Kasumi-1 (cell line): ENCODE measurements at regions not wholly inside any gene's neighbourhood (a gene's known extent, or its start where the extent isn't known, plus 50 kb on each side); places are given as distances from the start of the nearest gene placed in this dataset.
"Not testable (repeated sequence)": the region's sequence is repeated elsewhere in the genome, so short reads cannot be mapped to it uniquely, and the experiment has no call there.

ENCODE experiments used
- DNase-seq, 2 experiments: peaks; one replicate each; lab custom pipeline; 2025; lab: John Stamatoyannopoulos, UW

DNA sequence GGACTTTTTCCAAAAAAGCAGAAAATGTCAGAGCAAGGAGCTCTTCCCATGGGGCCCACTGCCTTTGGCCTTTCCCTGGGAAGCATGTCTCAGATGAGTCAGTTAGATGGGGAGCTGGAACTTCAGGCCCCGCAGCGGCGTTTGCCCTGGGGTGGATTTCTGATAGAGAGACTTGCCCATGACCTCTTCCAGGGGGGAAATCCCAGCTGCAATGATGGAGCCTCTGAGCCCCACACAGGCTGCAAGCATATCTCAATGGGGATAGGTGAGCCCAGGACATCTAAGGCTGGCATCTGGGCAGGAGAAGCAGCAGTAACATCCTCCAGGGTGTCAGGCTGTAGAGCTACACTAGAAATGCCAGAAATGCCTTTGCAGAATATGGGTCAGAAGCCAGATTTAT, 269.2 kb upstream of the TCERG1L start:
- no peak for DNase-seq

GRCh38 chr10:131581547-131581946, 270.0 kb upstream of the TCERG1L start:
- not testable (repeated sequence) for DNase-seq

DNA sequence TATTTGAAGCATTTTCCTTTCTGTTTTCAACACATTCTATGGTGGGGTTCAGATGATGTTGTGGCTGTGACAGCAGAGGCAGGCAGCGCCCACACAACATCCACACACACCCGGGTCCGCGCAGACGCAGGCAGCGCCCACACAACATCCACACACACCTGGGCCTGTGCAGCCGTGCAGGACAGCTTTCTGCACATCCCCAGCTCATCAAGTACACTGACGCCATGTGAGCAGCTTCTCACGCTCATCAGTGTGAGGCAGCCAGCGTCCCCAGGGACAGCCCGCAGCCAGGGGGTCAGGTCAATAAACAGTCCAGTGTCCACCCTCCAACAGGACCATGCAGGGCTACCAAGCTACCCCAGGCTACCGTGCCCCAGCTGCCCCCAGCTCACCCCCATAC, 272.8 kb upstream of the TCERG1L start:
- no peak for DNase-seq

DNA sequence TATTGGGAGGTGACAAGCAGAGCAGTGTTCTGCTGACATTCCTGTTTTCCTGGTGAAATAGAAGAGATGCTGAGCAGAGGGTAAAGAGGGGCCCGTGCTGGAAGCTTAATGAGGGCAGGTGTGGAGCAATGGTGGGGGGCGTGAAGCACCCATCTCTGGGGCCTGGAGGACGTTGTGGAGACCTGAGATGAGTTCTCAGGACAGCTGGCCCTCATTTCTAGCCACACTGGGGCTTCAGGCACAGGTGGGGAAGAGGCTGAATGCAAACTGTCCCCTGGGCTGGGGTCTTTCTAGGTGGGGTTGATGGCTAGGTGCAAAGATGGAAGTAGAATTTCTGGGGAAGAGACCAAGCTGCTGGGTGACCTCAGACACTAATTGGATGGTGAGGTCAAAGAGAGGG, 274.2 kb upstream of the TCERG1L start:
- DNase-seq: no peak

DNA sequence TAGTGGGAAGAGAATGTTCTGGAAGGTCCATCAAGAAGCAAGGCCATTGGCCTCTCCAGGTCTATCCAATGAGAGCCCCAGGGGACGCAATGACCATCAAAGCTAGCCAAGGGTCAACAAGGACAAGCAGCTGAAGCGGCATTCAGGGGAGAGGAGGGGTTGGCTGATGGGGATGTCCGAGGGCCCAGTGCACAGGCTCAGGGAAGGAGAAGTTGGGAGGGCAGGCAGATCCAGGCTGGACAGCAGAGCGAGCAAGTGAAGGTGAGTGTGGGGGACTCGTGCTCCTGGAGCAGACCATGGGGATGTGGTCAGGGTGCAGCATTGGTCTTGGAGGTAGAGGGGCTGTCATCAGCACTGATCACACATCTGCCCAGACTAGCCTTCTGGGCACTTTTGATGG, 275.4 kb upstream of the TCERG1L start:
- DNase-seq: no peak

GRCh38 chr10:131587976-131588680, 276.6 kb upstream of the TCERG1L start:
- DNase-seq: no peak

GRCh38 chr10:131588704-131589220, 277.2 kb upstream of the TCERG1L start:
- no peak for DNase-seq

GRCh38 chr10:131590567-131590966, 279.0 kb upstream of the TCERG1L start:
- no peak for DNase-seq

GRCh38 chr10:131591936-131592335, 280.4 kb upstream of the TCERG1L start:
- DNase-seq: no peak

GRCh38 chr10:131609176-131609575, 291.6 kb upstream of the PPP2R2D start:
- no peak for DNase-seq

GRCh38 chr10:131615150-131615549, 285.7 kb upstream of the PPP2R2D start:
- DNase-seq: no peak

DNA sequence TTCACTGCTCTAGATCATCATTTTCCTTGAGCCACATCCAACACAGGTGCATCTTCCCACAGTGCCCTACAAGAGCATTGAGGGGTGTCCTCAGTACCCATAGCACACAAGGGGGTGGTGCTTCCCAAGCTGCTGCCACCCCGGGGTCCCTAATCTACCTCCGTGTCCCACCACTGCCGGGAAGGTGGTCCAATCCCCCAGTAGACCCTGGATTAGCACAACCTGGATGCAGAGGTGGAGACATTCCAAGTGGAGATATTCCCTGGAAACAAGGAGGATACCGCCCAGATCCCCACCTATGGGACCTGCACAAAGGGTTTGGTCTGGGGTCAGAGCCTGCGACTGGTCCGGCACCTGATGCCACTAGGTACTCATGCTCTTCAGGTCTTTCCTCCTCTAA, 284.8 kb upstream of the PPP2R2D start:
- no peak for DNase-seq

GRCh38 chr10:131617113-131617858, 283.5 kb upstream of the PPP2R2D start:
- no peak for DNase-seq

DNA sequence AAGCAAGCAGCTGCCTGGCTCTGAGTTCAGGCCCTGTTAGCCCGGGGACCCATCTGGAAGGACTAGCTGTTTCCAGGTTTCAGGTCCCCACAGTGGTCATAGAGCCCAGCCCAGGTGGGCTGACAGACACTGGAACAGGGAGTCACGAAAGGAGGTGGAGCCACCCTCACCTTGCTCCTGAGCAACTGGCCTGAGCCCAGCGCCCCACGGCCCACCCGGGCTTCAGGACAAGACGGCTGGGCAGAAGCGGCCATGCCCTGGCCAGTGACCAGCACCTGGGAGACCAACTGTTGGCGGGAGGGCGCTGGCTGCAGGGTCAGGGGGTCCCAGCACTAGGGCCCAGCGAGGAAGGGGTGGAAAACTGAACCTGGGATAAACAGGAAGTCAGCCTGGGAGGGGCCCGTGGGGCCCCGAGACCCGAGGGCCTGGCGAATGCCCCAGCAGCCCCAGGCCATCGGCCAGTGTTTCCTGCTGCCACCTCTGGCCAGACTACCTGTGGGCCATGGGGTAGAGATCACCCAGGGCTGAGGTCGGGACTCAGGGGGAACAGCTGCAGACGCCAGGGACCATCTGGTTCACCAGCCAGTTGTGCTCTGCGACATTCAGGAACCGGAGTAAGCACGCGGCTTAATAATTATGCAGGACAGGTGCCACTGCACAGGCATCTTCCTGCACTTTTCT, 282.1 kb upstream of the PPP2R2D start:
- DNase-seq: no peak

GRCh38 chr10:131620314-131620713, 280.5 kb upstream of the PPP2R2D start:
- DNase-seq: no peak

GRCh38 chr10:131620904-131621303, 279.9 kb upstream of the PPP2R2D start:
- no peak for DNase-seq

GRCh38 chr10:131621784-131622624, 278.8 kb upstream of the PPP2R2D start:
- no peak for DNase-seq

DNA sequence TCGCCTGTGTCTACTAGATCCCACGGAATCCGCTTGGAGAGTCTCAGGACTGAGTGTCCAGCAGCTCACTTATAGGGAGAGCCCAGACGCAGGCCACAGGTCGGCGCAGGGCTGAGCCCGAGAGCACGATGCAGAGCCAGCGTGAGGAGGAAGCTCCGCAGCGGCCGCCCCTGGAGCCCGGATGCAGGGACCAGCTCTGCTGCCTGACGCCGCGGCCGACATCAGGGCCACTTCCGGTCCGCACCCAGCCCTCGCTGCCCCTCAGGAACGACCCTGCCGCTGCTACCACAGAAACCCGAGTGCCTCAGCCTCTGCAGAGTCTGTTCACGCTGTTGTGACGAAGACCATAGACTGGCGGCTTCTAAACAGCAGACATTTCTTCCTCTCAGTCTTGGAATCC, 275.8 kb upstream of the PPP2R2D start:
- DNase-seq: no peak

- no peak for DNase-seq
Observed at GRCh38 chr10:131626274-131626673, 274.5 kb upstream of the PPP2R2D start.

DNA sequence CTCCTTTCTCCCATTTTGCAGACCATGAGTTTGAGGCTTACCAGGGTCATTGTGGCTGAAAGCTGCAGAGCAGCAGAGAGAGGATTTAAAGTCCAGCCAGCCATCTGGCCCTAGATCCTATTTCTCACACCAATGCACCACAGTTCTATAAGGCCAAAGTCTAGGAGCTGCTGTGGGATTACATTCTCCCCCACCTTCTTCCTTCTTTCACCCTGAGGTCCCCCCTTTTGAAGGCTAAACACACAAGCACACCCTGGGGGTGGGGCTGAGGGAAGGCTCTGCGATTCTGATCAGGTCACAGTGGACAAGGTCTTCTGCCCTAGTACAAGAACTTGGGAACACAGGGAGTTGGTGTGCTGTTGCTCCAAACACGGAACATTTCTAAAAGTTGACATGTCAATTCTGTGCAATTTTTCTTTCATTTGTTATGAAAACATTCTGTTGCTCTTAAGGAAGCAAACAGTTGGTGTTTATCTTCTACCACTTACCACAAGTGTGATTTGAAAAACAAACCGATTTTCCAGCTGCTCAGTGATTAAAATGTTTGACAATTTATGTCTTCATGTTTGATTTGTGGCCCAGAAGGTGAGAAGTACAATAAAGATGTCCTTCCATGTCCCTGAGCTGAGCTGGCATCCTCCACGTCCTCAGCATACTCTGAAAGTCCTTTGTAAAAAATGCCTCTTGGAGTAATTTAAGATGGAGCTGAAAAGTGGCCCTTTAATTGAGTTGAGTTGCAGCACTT, 271.6 kb upstream of the PPP2R2D start:
- no peak for DNase-seq

DNA sequence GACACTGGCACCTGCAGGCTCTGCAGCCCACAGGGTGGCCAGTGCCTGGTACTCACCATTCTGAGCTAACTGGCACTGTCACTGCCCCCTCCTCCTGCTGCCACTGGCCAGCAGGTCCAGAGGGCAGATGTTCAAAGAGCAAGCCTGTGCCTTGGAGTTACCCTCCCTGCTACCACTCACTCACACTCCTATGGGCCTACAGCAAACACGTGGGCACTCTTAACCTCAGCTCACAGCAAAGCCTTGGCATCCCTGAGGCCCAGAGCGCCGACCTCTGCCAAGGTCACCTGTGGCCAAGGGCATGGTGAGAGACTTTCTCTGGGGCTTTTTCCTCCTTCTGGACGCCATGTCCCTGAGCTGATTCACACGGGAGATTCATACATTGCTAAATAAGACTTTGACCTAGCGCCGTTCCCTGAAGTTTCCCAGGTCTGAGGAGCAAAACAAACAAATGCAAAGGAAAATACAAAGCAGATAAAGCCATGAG, 270.0 kb upstream of the PPP2R2D start:
- DNase-seq: no peak
